ENCODE measurements at regions not wholly inside any gene's neighbourhood (a gene's known extent, or its start where the extent isn't known, plus 50 kb on each side); places are given as distances from the start of the nearest gene placed in this dataset.
A peak's percentile ranks its signal among the peaks of the same experiment; 100 is the strongest.

DNA sequence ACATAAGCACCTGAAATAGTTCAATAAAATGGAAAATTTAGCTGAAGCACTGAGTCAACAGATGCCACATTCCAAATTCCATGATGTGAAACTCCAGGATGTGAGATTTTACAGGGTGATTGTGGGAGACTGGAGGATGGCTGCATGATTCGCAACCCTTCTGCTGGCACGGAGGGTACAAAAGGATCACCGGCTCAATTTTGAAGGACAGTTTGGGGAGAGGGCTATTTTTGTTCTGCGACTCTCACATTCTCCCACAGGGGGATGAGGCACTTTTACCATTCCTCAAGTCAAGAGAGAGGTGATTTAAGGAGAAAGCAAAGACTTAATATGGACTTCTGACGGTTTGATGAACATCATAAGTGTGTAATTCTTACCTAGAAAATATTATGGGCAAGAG, 138.1 kb upstream of the CWC22 start:
- no peaks in the 10 kb centered on the region for H3K36me3 ChIP-seq (ENCODE audit: control insufficient read depth, insufficient read depth, low read length)
- WGBS, 2 experiments (ENCODE audit: insufficient coverage in 1 of 2, insufficient read length in 1 of 2) = 80 to 89% methylated on average over 2 to 5 of the region's 5 CpGs
- H3K9me3 ChIP-seq (ENCODE audit: control insufficient read depth, low read length) = no peaks in the 10 kb centered on the region
- no peak overlapping the region for H3K9ac ChIP-seq (ENCODE audit: extremely low read depth, low read length, poor library complexity, severe bottlenecking)
- TF ChIP-seq, protein P1, sequence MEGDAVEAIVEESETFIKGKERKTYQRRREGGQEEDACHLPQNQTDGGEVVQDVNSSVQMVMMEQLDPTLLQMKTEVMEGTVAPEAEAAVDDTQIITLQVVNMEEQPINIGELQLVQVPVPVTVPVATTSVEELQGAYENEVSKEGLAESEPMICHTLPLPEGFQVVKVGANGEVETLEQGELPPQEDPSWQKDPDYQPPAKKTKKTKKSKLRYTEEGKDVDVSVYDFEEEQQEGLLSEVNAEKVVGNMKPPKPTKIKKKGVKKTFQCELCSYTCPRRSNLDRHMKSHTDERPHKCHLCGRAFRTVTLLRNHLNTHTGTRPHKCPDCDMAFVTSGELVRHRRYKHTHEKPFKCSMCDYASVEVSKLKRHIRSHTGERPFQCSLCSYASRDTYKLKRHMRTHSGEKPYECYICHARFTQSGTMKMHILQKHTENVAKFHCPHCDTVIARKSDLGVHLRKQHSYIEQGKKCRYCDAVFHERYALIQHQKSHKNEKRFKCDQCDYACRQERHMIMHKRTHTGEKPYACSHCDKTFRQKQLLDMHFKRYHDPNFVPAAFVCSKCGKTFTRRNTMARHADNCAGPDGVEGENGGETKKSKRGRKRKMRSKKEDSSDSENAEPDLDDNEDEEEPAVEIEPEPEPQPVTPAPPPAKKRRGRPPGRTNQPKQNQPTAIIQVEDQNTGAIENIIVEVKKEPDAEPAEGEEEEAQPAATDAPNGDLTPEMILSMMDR (conservative IDR thresholded peaks at IDR 0.05) = no peak
- H3K27me3 ChIP-seq (ENCODE audit: control insufficient read depth, insufficient read depth, low read length, poor library complexity, severe bottlenecking) = no peaks in the 10 kb centered on the region
- H3K27me3 Mint-ChIP-seq (ENCODE audit: insufficient read depth) = no peaks in the 10 kb centered on the region
- H3K4me3 ChIP-seq (ENCODE audit: low read length) = no peak overlapping the region
- H3K4me1 Mint-ChIP-seq = peaks cover 9% of the 10 kb centered on the region
- no peaks in the 10 kb centered on the region for H3K4me1 ChIP-seq (ENCODE audit: control insufficient read depth, insufficient read depth, low read length)
- no peak for DNase-seq
- H3K27ac Mint-ChIP-seq = no peak overlapping the region
- no peak overlapping the region for H3K27ac ChIP-seq (ENCODE audit: low read depth, low read length)
- no peaks in the 10 kb centered on the region for H3K9me3 Mint-ChIP-seq
- no peaks in the 10 kb centered on the region for H3K36me3 Mint-ChIP-seq (ENCODE audit: low read depth)
- H3K4me3 Mint-ChIP-seq = no peak overlapping the region

DNA sequence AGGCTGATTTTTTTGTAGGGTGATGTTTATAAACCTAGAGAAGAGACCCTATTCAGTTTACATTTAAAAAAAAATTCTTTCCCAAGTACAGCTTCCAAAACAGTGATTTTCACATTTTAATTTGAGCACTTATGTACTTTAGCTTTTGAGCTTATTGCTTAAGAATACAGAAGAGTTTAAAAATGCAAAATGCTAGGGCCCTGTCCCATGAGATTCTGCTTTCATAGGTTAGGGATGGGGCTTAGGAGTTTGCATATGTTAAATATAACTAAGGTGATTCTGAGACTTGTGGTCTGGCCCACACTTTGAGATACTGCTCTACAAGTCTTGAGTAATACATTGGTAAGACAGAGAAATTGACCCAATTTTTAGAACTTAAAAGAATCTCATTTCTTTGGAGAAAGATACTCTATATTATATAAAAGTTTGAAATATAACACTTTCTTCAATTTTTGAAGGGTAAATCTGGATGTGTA, 137.3 kb upstream of the CWC22 start:
- Mint-ChIP-seq H3K9me3 (no peaks in the 10 kb centered on the region), H3K36me3 (ENCODE audit: low read depth) (no peaks in the 10 kb centered on the region)

DNA sequence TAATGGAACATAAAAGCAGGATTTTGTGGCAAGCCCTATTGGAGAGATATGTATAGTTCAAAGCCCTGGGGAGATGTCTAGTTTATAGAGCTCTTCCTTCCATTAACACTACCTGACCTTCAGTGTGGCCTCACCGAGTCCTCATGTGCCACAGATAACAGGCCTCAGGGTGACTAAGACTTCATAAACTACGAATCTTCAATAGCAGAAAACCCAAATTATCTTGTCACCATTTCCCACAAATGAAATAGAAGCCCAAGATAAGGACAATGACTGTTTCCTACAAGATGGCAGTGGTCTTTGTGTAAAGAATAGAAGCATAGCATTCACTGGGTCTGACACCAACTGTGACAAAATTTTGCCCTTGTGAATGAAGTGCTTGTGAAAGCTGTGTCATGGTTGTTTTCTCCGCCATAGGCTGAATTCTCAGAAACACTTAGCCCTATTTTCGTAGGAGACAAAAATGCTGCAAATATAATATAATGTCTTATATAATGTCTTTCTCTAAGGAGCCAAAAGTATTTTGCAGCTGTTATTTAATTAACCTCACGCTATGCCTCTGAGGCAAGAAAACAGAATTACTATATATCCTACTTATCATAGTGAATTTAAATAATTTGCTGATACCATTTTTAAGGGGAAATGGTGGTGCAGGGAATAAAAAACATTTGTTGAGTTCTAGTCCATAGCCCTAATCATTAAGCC, 136.7 kb upstream of the CWC22 start:
- Histone ChIP-seq H3K9me3 (ENCODE audit: control insufficient read depth, low read length) (no peaks in the 10 kb centered on the region), H3K27ac (ENCODE audit: low read depth, low read length) (peak overlapping the region; percentile 50), H3K4me1 (ENCODE audit: control insufficient read depth, insufficient read depth, low read length) (no peaks in the 10 kb centered on the region), H3K9ac (ENCODE audit: extremely low read depth, low read length, poor library complexity, severe bottlenecking) (no peak overlapping the region), H3K36me3 (ENCODE audit: control insufficient read depth, insufficient read depth, low read length) (no peaks in the 10 kb centered on the region), H3K27me3 (ENCODE audit: control insufficient read depth, insufficient read depth, low read length, poor library complexity, severe bottlenecking) (no peaks in the 10 kb centered on the region), H3K4me3 (ENCODE audit: low read length) (no peak overlapping the region)
- TF ChIP-seq, protein P1 (conservative IDR thresholded peaks at IDR 0.05) = no peak
- 86 to 91% methylated on average over 1 to 3 of the region's 5 CpGs for WGBS, 2 experiments (ENCODE audit: insufficient coverage in 1 of 2, insufficient read length in 1 of 2)
- Mint-ChIP-seq H3K27me3 (ENCODE audit: insufficient read depth) (no peaks in the 10 kb centered on the region), H3K4me1 (peaks cover 7% of the 10 kb centered on the region), H3K36me3 (ENCODE audit: low read depth) (no peaks in the 10 kb centered on the region), H3K4me3 (no peak overlapping the region), H3K27ac (no peak overlapping the region), H3K9me3 (no peaks in the 10 kb centered on the region)
- DNase-seq = no peak

More for the DNA sequence above, 137.3 kb upstream of the CWC22 start:
- Mint-ChIP-seq H3K4me1 (peaks cover 7% of the 10 kb centered on the region), H3K4me3 (no peak overlapping the region), H3K27ac (no peak overlapping the region), H3K27me3 (ENCODE audit: insufficient read depth) (no peaks in the 10 kb centered on the region)
- TF ChIP-seq, protein P1 (conservative IDR thresholded peaks at IDR 0.05) = no peak
- H3K4me1 ChIP-seq (ENCODE audit: control insufficient read depth, insufficient read depth, low read length) = no peaks in the 10 kb centered on the region
- H3K4me3 ChIP-seq (ENCODE audit: low read length) = no peak overlapping the region
- no peak overlapping the region for H3K9ac ChIP-seq (ENCODE audit: extremely low read depth, low read length, poor library complexity, severe bottlenecking)
- no peaks in the 10 kb centered on the region for H3K27me3 ChIP-seq (ENCODE audit: control insufficient read depth, insufficient read depth, low read length, poor library complexity, severe bottlenecking)
- no peak for DNase-seq
- H3K36me3 ChIP-seq (ENCODE audit: control insufficient read depth, insufficient read depth, low read length) = no peaks in the 10 kb centered on the region
- H3K27ac ChIP-seq (ENCODE audit: low read depth, low read length) = peak overlapping the region; percentile 50
- H3K9me3 ChIP-seq (ENCODE audit: control insufficient read depth, low read length) = no peaks in the 10 kb centered on the region
